Upper lobe of left lung (tissue), 4 donors: ENCODE measurements at regions not wholly inside any gene's neighbourhood (a gene's known extent, or its start where the extent isn't known, plus 50 kb on each side); places are given as distances from the start of the nearest gene placed in this dataset.
"Not testable (repeated sequence)": the region's sequence is repeated elsewhere in the genome, so short reads cannot be mapped to it uniquely, and the experiment has no call there.

Experiments used
- CTCF ChIP-seq, 6 experiments: fragments of 450-650 bp in 4 of 6; fragments of 200-600 bp in 2 of 6; sonication (generic) in 2 of 6; IDR thresholded peaks; one replicate each; pipeline ENCODE4 v1.5.1; 2016 to 2019; ENCODE audit warnings: antibody characterized with exemption in 6 of 6
- EP300 ChIP-seq, 4 donors: sonication (generic); formaldehyde crosslinking; IDR thresholded peaks; one replicate each; pipeline ENCODE4 v1.5.1; 2017; ENCODE audit warnings: antibody characterized with exemption in 4 of 4, control low read depth in 2 of 4
- POLR2A ChIP-seq, 4 donors: fragments of 450-650 bp; IDR thresholded peaks; one replicate each; pipeline ENCODE4 v1.5.1; 2016 to 2017; ENCODE audit warnings: antibody characterized with exemption in 4 of 4, mild to moderate bottlenecking in 2 of 4
- POLR2AphosphoS5 ChIP-seq, 2 donors: sonication (generic); formaldehyde crosslinking; IDR thresholded peaks; one replicate each; pipeline ENCODE4 v1.5.1; 2017; ENCODE audit warnings: antibody characterized with exemption in 2 of 2

GRCh38 chr16:88169831-88170165, 213.0 kb upstream of the ZNF469 start:
- not testable (repeated sequence) for TF ChIP-seq EP300, CTCF, POLR2A, POLR2AphosphoS5 (IDR thresholded peaks at IDR 0.05)
